Panc1 (cell line): ENCODE measurements at regions not wholly inside any gene's neighbourhood (a gene's known extent, or its start where the extent isn't known, plus 50 kb on each side); places are given as distances from the start of the nearest gene placed in this dataset.

Experiments used
- ATAC-seq: fragments of 200-7000 bp; cut with Tn5 transposase; 2 replicates; pipeline ENCODE4 v1.9.1; 2020; ENCODE audit warnings: mild to moderate bottlenecking, moderate library complexity
- BruUV-seq: library from RNA; stranded (reverse); fragments of 400-500 nt; replicated peaks from 2 replicates; lab custom pipeline; 2021; lab: Mats Ljungman, UMichigan
- CTCF ChIA-PET: fragments of 300-600 bp; sonication (Branson Sonifier 250); formaldehyde crosslinking; loops from one replicate; lab custom pipeline; 2022; ENCODE audit warnings: antibody characterized with exemption; lab: Charles Lee
- POLR2A ChIA-PET: fragments of 300-600 bp; sonication (Branson Sonifier 250); formaldehyde crosslinking; loops from one replicate; lab custom pipeline; 2022; ENCODE audit warnings: antibody characterized with exemption; lab: Charles Lee
- DNase-seq: peaks from one replicate; pipeline ENCODE4 v3.0.0-alpha.2; 2010; ENCODE audit warnings: low read depth, low spot score
- H3K27ac ChIP-seq: 2 replicates; pipeline ENCODE4 v1.5.1; 2011; ENCODE audit warnings: mild to moderate bottlenecking, low read length, inconsistent platforms
- H3K27me3 ChIP-seq: fragments of 200-500 bp; sonication (Bioruptor generic); 2 replicates; pipeline ENCODE4 v1.6.0; 2014; ENCODE audit warnings: low read length, inconsistent platforms; ENCODE audit not compliant: control insufficient read depth, insufficient read depth
- H3K36me3 ChIP-seq: fragments of 200-500 bp; sonication (Bioruptor generic); 2 replicates; pipeline ENCODE4 v1.5.1; 2014; ENCODE audit warnings: inconsistent platforms, mild to moderate bottlenecking, low read length, moderate library complexity; ENCODE audit not compliant: control insufficient read depth, insufficient read depth
- H3K4me1 ChIP-seq: 2 replicates; pipeline ENCODE4 v1.5.1; 2011; ENCODE audit warnings: inconsistent platforms, mild to moderate bottlenecking, low read length, moderate library complexity; ENCODE audit not compliant: control insufficient read depth, insufficient read depth
- H3K4me3 ChIP-seq, 2 experiments: 2 replicates each; pipeline ENCODE4 v1.5.1; 2011 to 2012; ENCODE audit warnings: low read depth in 2 of 2, low read length in 2 of 2, mild to moderate bottlenecking in 2 of 2, inconsistent platforms in 1 of 2, moderate library complexity in 1 of 2
- H3K9me3 ChIP-seq: fragments of 200-500 bp; sonication (Bioruptor generic); 2 replicates; pipeline ENCODE4 v1.5.1; 2014; ENCODE audit warnings: low read depth, mild to moderate bottlenecking, inconsistent platforms, low read length, moderate library complexity; ENCODE audit not compliant: control insufficient read depth, insufficient read depth
- POLR2AphosphoS5 ChIP-seq: IDR thresholded peaks from 2 replicates; pipeline ENCODE4 v1.6.1; 2012; ENCODE audit warnings: mild to moderate bottlenecking, low read depth, low read length, moderate library complexity
- SIN3A ChIP-seq: IDR thresholded peaks from 2 replicates; pipeline ENCODE4 v1.6.1; 2012; ENCODE audit warnings: low read depth, mild to moderate bottlenecking, low read length, moderate library complexity, borderline replicate concordance; ENCODE audit not compliant: insufficient read depth
- TCF7L2 ChIP-seq: IDR thresholded peaks from 2 replicates; pipeline ENCODE4 v1.6.1; 2011; ENCODE audit warnings: mild to moderate bottlenecking, low read depth, low read length, inconsistent platforms
- in situ Hi-C: cut with HindIII; loops from 2 replicates; pipeline ENCODE4 v1.10.0; 2016; ENCODE audit warnings: low sequenced_read_pairs, low pct_unique_long_range_greater_than_20kb
- intact Hi-C: fragments of 100-400 bp; cut with micrococcal nuclease; formaldehyde crosslinking; loops from one replicate; pipeline ENCODE4 v1.10.0; 2022; ENCODE audit not compliant: unreplicated experiment
- TF ChIP-seq, protein P1 (sequence below), 2 experiments: IDR thresholded peaks; 2 replicates each; pipeline ENCODE4 v1.6.1; 2011 to 2012; ENCODE audit warnings: low read depth in 2 of 2, control low read depth in 1 of 2, low read length in 1 of 2, mild to moderate bottlenecking in 1 of 2, moderate library complexity in 1 of 2; ENCODE audit not compliant: insufficient read depth in 1 of 2
- TF ChIP-seq, protein P2 (sequence below): fragments of 450-650 bp; IDR thresholded peaks from 2 replicates; pipeline ENCODE4 v1.5.1; 2017; ENCODE audit warnings: mild to moderate bottlenecking

DNA sequence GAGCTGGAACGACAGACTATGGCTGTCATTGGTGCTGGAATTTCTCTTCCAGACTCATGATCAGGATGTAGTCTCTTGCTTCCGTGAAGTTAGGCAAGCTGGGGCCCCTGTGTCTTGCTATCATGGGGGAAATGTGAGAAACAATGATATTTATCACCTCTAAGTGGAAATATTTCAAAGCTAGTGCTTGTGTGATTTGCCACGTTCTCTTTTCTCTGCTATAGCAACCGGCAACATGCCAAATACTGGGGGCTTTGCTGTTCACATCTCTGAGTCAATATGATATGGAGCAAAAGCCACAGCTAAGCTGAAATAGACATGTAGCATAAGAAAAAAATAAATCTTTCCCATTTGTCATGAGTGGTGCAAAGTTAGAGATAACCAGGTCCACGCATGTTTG is 668.2 kb upstream of the IGFBP3 start:
- Histone ChIP-seq H3K27ac (no peak overlapping the region), H3K4me3 (no peak overlapping the region), H3K27me3 (no peaks in the 10 kb centered on the region), H3K4me1 (no peaks in the 10 kb centered on the region), H3K36me3 (no peaks in the 10 kb centered on the region), H3K9me3 (no peaks in the 10 kb centered on the region)
- DNase-seq (no peak), ATAC-seq (no peak)
- POLR2A ChIA-PET = no interaction called here
- CTCF ChIA-PET = interaction anchor here (0.6 kb wide), 1 partner anchor 80 kb away, joined by 3 read pairs; no protein-coding TSS in a partner anchor
- BruUV-seq = no TSS peak
- in situ Hi-C loops (no loop called here), intact Hi-C loops (no loop called here)
- TF ChIP-seq SIN3A (no peak), TCF7L2 (no peak), POLR2AphosphoS5 (no peak)
- TF ChIP-seq, protein P1, sequence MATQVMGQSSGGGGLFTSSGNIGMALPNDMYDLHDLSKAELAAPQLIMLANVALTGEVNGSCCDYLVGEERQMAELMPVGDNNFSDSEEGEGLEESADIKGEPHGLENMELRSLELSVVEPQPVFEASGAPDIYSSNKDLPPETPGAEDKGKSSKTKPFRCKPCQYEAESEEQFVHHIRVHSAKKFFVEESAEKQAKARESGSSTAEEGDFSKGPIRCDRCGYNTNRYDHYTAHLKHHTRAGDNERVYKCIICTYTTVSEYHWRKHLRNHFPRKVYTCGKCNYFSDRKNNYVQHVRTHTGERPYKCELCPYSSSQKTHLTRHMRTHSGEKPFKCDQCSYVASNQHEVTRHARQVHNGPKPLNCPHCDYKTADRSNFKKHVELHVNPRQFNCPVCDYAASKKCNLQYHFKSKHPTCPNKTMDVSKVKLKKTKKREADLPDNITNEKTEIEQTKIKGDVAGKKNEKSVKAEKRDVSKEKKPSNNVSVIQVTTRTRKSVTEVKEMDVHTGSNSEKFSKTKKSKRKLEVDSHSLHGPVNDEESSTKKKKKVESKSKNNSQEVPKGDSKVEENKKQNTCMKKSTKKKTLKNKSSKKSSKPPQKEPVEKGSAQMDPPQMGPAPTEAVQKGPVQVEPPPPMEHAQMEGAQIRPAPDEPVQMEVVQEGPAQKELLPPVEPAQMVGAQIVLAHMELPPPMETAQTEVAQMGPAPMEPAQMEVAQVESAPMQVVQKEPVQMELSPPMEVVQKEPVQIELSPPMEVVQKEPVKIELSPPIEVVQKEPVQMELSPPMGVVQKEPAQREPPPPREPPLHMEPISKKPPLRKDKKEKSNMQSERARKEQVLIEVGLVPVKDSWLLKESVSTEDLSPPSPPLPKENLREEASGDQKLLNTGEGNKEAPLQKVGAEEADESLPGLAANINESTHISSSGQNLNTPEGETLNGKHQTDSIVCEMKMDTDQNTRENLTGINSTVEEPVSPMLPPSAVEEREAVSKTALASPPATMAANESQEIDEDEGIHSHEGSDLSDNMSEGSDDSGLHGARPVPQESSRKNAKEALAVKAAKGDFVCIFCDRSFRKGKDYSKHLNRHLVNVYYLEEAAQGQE (IDR thresholded peaks at IDR 0.05; ENCODE audit: insufficient read depth in 1 of 2, low read depth in 2 of 2, low read length in 1 of 2) = no peak
- TF ChIP-seq, protein P2, sequence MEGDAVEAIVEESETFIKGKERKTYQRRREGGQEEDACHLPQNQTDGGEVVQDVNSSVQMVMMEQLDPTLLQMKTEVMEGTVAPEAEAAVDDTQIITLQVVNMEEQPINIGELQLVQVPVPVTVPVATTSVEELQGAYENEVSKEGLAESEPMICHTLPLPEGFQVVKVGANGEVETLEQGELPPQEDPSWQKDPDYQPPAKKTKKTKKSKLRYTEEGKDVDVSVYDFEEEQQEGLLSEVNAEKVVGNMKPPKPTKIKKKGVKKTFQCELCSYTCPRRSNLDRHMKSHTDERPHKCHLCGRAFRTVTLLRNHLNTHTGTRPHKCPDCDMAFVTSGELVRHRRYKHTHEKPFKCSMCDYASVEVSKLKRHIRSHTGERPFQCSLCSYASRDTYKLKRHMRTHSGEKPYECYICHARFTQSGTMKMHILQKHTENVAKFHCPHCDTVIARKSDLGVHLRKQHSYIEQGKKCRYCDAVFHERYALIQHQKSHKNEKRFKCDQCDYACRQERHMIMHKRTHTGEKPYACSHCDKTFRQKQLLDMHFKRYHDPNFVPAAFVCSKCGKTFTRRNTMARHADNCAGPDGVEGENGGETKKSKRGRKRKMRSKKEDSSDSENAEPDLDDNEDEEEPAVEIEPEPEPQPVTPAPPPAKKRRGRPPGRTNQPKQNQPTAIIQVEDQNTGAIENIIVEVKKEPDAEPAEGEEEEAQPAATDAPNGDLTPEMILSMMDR = no peak

DNA sequence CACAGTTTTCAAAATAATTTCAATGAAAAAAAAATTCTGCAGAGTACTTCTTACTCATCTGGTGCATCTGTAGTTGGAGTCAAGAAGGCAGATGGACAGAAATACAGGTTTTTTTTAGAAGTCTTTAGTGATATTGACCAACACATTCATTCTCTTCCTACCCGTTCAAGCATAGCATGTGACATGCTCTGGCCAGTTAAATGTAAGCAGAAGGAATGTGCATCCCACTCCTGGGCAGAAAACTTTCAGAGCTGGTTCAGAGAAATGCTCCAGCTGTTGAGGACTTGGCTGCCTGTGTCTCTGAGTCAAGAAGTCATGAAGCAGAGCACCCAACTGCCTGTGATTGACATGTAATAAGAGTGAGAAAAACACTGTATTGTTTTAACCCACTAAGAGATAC is 665.3 kb upstream of the IGFBP3 start:
- BruUV-seq = no TSS peak
- Histone ChIP-seq H3K36me3 (no peaks in the 10 kb centered on the region), H3K4me1 (no peaks in the 10 kb centered on the region), H3K9me3 (no peaks in the 10 kb centered on the region), H3K4me3 (no peak overlapping the region), H3K27ac (no peak overlapping the region), H3K27me3 (no peaks in the 10 kb centered on the region)
- TF ChIP-seq SIN3A (no peak), TCF7L2 (no peak), POLR2AphosphoS5 (no peak)
- no peak for DNase-seq
- intact Hi-C loops = no loop called here
- no peak for ATAC-seq
- CTCF ChIA-PET = no interaction called here
- POLR2A ChIA-PET = no interaction called here
- in situ Hi-C loops = no loop called here

DNA sequence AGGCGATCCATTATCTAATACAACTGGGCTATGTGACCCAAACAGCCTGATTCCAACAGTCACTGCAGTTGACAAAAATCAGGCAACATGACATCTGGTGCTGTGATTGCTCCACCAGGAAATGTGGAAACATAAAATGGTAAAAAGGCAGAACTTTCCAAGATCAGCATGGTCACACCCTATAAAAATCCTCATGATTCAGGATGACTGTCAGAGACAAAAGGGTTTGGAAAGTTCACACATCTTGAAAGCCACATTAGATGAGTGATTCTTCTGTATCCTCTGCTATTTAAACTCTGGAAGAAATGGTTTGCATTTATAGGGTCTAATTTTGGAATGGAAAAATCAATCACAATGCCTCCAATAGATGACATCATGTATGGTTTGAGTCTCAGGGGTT is 662.6 kb upstream of the IGFBP3 start:
- TF ChIP-seq POLR2AphosphoS5 (no peak), TCF7L2 (no peak), SIN3A (no peak)
- TF ChIP-seq, protein P2 = no peak
- TF ChIP-seq, protein P1 (IDR thresholded peaks at IDR 0.05; ENCODE audit: insufficient read depth in 1 of 2, low read depth in 2 of 2, low read length in 1 of 2) = no peak
- H3K9me3 ChIP-seq = no peaks in the 10 kb centered on the region
- ChIA-PET CTCF (no interaction called here), POLR2A (no interaction called here)
- no peak overlapping the region for H3K4me3 ChIP-seq
- no TSS peak for BruUV-seq
- H3K36me3 ChIP-seq = no peaks in the 10 kb centered on the region
- in situ Hi-C loops (no loop called here), intact Hi-C loops (no loop called here)
- no peaks in the 10 kb centered on the region for H3K4me1 ChIP-seq
- no peak for ATAC-seq
- DNase-seq = no peak
- no peak overlapping the region for H3K27ac ChIP-seq
- H3K27me3 ChIP-seq = no peaks in the 10 kb centered on the region
